CD14-positive monocyte (primary cell): ENCODE measurements at regions not wholly inside any gene's neighbourhood (a gene's known extent, or its start where the extent isn't known, plus 50 kb on each side); places are given as distances from the start of the nearest gene placed in this dataset.

Source experiments
- DNase-seq, 3 donors: peaks; one replicate each; pipeline ENCODE4 v3.0.0-alpha.2; 2011 to 2022
- H2AFZ ChIP-seq: 2 replicates; pipeline ENCODE4 v1.6.0; 2012; ENCODE audit warnings: mild to moderate bottlenecking, low read depth, low read length, inconsistent platforms; ENCODE audit not compliant: insufficient read depth, poor library complexity, severe bottlenecking
- H3K27ac ChIP-seq, 2 donors: 1 replicate in 1 of 2; 2 replicates in 1 of 2; pipeline ENCODE4 v1.5.1; 2012 to 2013; ENCODE audit warnings: low read length in 2 of 2, control low read depth in 1 of 2, inconsistent platforms in 1 of 2, low read depth in 1 of 2, mild to moderate bottlenecking in 1 of 2
- H3K27me3 ChIP-seq, 2 donors: one replicate each; pipeline versions ENCODE4 v1.6.0 to v1.6.1; 2011 to 2013; ENCODE audit warnings: low read length in 2 of 2; ENCODE audit not compliant: control insufficient read depth in 2 of 2, insufficient read depth in 2 of 2
- H3K36me3 ChIP-seq, 2 donors: replicated peaks in 1 of 2; 1 replicate in 1 of 2; 2 replicates in 1 of 2; pipeline versions ENCODE4 v1.5.1 to v1.6.1; 2012 to 2013; ENCODE audit warnings: low read length in 2 of 2, control low read depth in 1 of 2, inconsistent platforms in 1 of 2, mild to moderate bottlenecking in 1 of 2; ENCODE audit not compliant: insufficient read depth in 2 of 2, control insufficient read depth in 1 of 2
- H3K4me1 ChIP-seq, 2 donors: 1 replicate in 1 of 2; 2 replicates in 1 of 2; pipeline versions ENCODE4 v1.5.1 to v1.6.1; 2012 to 2013; ENCODE audit warnings: low read length in 2 of 2, control low read depth in 1 of 2, inconsistent platforms in 1 of 2, mild to moderate bottlenecking in 1 of 2, moderate library complexity in 1 of 2; ENCODE audit not compliant: insufficient read depth in 2 of 2, control insufficient read depth in 1 of 2
- H3K4me2 ChIP-seq: replicated peaks from 2 replicates; pipeline ENCODE3; 2012; ENCODE audit warnings: low read length, moderate library complexity, mild to moderate bottlenecking; ENCODE audit not compliant: poor library complexity, severe bottlenecking; ENCODE audit errors: extremely low read depth
- H3K4me3 ChIP-seq, 3 experiments: fragments of 200-600 bp in 1 of 3; sonication (generic) in 1 of 3; replicated peaks in 1 of 3; 1 replicate in 2 of 3; 2 replicates in 1 of 3; pipeline ENCODE4 v1.5.1; 2011 to 2013; ENCODE audit warnings: low read length in 3 of 3, mild to moderate bottlenecking in 3 of 3, control low read depth in 2 of 3, low read depth in 2 of 3, inconsistent platforms in 1 of 3, moderate library complexity in 1 of 3
- H3K79me2 ChIP-seq: 2 replicates; pipeline ENCODE4 v1.6.0; 2012; ENCODE audit warnings: mild to moderate bottlenecking, control low read depth, inconsistent platforms, low read length, moderate library complexity; ENCODE audit not compliant: insufficient read depth
- H3K9ac ChIP-seq: 2 replicates; pipeline ENCODE4 v1.6.0; 2017; ENCODE audit warnings: low read length, mild to moderate bottlenecking; ENCODE audit not compliant: insufficient read depth, poor library complexity, severe bottlenecking
- H3K9me3 ChIP-seq, 2 donors: replicated peaks in 1 of 2; 1 replicate in 1 of 2; 2 replicates in 1 of 2; pipeline versions ENCODE4 v1.5.1 to v1.6.1; 2012 to 2013; ENCODE audit warnings: low read length in 2 of 2, control low read depth in 1 of 2; ENCODE audit not compliant: control insufficient read depth in 1 of 2, insufficient read depth in 1 of 2
- H4K20me1 ChIP-seq: 2 replicates; pipeline ENCODE4 v1.6.0; 2012; ENCODE audit warnings: mild to moderate bottlenecking, low read length, control low read depth, moderate library complexity; ENCODE audit not compliant: insufficient read depth
- H3K27ac Mint-ChIP-seq, 7 donors: one replicate each; pipeline ENCODE4 v1.8.0; 2020; ENCODE audit warnings: mild to moderate bottlenecking in 7 of 7, mixed read lengths in 7 of 7, moderate library complexity in 6 of 7, inconsistent platforms in 2 of 7
- H3K27me3 Mint-ChIP-seq, 3 donors: one replicate each; pipeline ENCODE4 v1.8.0; 2021 to 2022; ENCODE audit warnings: low read depth in 3 of 3, mild to moderate bottlenecking in 3 of 3, mixed read lengths in 3 of 3, moderate library complexity in 3 of 3, inconsistent platforms in 1 of 3
- H3K36me3 Mint-ChIP-seq, 2 donors: one replicate each; pipeline ENCODE4 v1.8.0; 2020; ENCODE audit warnings: mixed read lengths in 2 of 2, inconsistent platforms in 1 of 2, mild to moderate bottlenecking in 1 of 2
- H3K4me1 Mint-ChIP-seq: one replicate; pipeline ENCODE4 v1.8.0; 2020; ENCODE audit warnings: mild to moderate bottlenecking, mixed read lengths
- H3K4me3 Mint-ChIP-seq, 2 donors: one replicate each; pipeline ENCODE4 v1.8.0; 2020; ENCODE audit warnings: mild to moderate bottlenecking in 2 of 2, mixed read lengths in 2 of 2, moderate library complexity in 1 of 2
- H3K9me3 Mint-ChIP-seq, 7 donors: one replicate each; pipeline ENCODE4 v1.8.0; 2020 to 2022; ENCODE audit warnings: mixed read lengths in 7 of 7, mild to moderate bottlenecking in 6 of 7, moderate library complexity in 6 of 7, inconsistent platforms in 2 of 7
- WGBS: methylation state at CpG from one replicate; pipeline ENCODE4 v1.1.5; 2013; ENCODE audit warnings: missing lambda C conversion rate; ENCODE audit not compliant: insufficient coverage; 5-methylcytosine and 5-hydroxymethylcytosine counted together
- intact Hi-C, 2 donors: fragments of 100-400 bp; cut with micrococcal nuclease; formaldehyde crosslinking; loops; one replicate each; pipeline versions ENCODE4 v1.15.0 to v1.15.1; 2023
- TF ChIP-seq, protein P1 (sequence below): fragments of 200-600 bp; IDR thresholded peaks from one replicate; pipeline ENCODE4 v1.8.0; 2022; ENCODE audit warnings: antibody characterized with exemption, mild to moderate bottlenecking

DNA sequence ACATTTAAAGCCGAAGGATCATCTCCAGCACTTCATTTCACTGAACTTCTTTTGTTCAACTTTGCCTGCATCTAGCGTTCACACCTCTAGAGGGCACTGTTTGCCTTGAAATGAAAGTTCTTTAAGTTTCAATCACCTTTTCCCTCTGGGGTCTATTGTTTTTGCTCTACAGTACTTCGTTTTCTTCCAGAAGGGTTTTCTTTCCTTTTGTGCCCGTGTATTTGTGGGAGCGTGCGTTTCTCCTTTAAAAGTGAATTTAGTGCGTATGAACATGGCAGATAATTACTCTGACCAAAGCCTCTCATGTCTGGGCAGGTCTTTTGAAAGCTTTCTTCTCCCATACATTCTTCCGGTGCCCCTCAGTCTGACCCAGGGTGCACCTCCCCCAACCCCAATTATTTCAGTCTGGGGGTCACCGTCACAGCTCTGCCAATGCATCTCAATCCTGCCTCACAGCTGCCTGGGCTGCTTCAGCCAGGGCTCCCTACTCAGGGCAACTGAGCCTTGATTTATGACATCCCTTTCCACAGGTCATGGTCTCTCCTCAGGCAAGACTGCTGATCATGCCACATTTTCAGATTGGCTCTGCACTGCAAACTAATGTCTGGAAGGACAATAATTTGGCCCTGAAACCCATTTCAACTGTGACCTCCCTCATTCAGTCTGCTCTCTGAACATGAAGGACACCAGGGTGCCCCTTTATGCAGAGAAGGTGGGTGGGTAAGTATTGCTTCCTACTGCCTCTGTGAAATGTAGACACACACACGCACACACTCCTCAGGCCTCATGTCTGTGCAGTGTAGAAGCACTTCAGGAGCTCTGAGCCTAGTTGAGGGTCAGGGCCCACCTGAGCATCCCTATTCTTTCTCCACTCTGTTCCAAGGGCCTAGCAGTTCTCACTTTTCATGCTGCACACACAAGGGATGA lies 88.6 kb downstream of the NUF2 start:
- Histone ChIP-seq H3K4me2 (no peak overlapping the region), H3K27me3 (no peaks in the 10 kb centered on the region), H3K79me2 (no peaks in the 10 kb centered on the region), H2AFZ (no peak overlapping the region), H3K4me3 (no peak overlapping the region), H3K4me1 (no peaks in the 10 kb centered on the region), H3K27ac (no peak overlapping the region), H4K20me1 (no peaks in the 10 kb centered on the region), H3K9me3 (no peaks in the 10 kb centered on the region), H3K9ac (no peak overlapping the region), H3K36me3 (no peaks in the 10 kb centered on the region)
- TF ChIP-seq, protein P1, sequence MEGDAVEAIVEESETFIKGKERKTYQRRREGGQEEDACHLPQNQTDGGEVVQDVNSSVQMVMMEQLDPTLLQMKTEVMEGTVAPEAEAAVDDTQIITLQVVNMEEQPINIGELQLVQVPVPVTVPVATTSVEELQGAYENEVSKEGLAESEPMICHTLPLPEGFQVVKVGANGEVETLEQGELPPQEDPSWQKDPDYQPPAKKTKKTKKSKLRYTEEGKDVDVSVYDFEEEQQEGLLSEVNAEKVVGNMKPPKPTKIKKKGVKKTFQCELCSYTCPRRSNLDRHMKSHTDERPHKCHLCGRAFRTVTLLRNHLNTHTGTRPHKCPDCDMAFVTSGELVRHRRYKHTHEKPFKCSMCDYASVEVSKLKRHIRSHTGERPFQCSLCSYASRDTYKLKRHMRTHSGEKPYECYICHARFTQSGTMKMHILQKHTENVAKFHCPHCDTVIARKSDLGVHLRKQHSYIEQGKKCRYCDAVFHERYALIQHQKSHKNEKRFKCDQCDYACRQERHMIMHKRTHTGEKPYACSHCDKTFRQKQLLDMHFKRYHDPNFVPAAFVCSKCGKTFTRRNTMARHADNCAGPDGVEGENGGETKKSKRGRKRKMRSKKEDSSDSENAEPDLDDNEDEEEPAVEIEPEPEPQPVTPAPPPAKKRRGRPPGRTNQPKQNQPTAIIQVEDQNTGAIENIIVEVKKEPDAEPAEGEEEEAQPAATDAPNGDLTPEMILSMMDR: peak; percentile 83
- intact Hi-C loops: no loop called here
- Mint-ChIP-seq H3K27ac (no peak overlapping the region), H3K27me3 (peaks cover 0 to 1% (median 1%) of the 10 kb centered on the region in 3 donors), H3K4me1 (peaks cover 2% of the 10 kb centered on the region), H3K9me3 (peaks cover 0 to 3% (median 0%) of the 10 kb centered on the region in 7 donors), H3K36me3 (no peaks in the 10 kb centered on the region), H3K4me3 (no peak overlapping the region)
- WGBS: 29% methylated on average over 2 of the region's 10 CpGs
- DNase-seq: peak in 2 of 3 donors; percentile 4 to 7

DNA sequence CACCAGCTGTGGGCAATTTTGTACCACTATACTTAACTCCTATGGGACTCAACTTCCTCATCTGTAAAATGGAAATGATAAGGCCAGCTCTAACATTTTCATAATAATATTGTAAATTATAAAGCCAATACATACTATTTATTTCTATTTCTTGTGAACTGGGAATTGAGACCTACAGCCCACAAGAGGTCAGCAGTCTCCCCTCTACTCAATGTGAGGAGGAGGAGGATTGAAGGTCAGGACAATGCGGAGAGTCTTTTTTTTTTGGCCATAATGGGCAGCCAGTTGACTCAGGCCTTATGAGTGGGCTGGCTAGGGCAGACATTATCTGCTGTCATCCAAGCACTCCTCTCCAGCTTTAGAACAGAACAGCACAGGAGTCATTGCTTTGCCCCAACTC lies 90.5 kb downstream of the NUF2 start:
- H3K27me3 ChIP-seq: no peaks in the 10 kb centered on the region
- H3K9ac ChIP-seq: no peak overlapping the region
- no peaks in the 10 kb centered on the region for H4K20me1 ChIP-seq
- Mint-ChIP-seq H3K4me3 (no peak overlapping the region), H3K4me1 (peaks cover 2% of the 10 kb centered on the region), H3K9me3 (peaks cover 0 to 3% (median 0%) of the 10 kb centered on the region in 7 donors), H3K36me3 (no peaks in the 10 kb centered on the region), H3K27ac (no peak overlapping the region), H3K27me3 (peaks cover 0 to 4% (median 1%) of the 10 kb centered on the region in 3 donors)
- no peak overlapping the region for H3K4me3 ChIP-seq
- intact Hi-C loops: no loop called here
- H3K79me2 ChIP-seq: no peaks in the 10 kb centered on the region
- no peaks in the 10 kb centered on the region for H3K4me1 ChIP-seq
- H3K9me3 ChIP-seq: no peaks in the 10 kb centered on the region
- H2AFZ ChIP-seq: no peak overlapping the region
- TF ChIP-seq, protein P1: no peak
- H3K36me3 ChIP-seq: no peaks in the 10 kb centered on the region
- no peak overlapping the region for H3K27ac ChIP-seq
- no peak for DNase-seq
- no CpG with 5 or more reads among the region's 1 CpG for WGBS
- H3K4me2 ChIP-seq: no peak overlapping the region
